Endodermal cell (in vitro differentiated cells): ENCODE measurements at regions not wholly inside any gene's neighbourhood (a gene's known extent, or its start where the extent isn't known, plus 50 kb on each side); places are given as distances from the start of the nearest gene placed in this dataset.

Source experiments
- DNase-seq: peaks from one replicate; pipeline ENCODE4 v3.0.0-alpha.2; 2017
- H3K27ac ChIP-seq: 2 replicates; pipeline ENCODE4 v1.5.1; 2013; ENCODE audit warnings: mild to moderate bottlenecking, low read depth, low read length, moderate library complexity
- H3K27me3 ChIP-seq: 2 replicates; pipeline ENCODE4 v1.6.1; 2013; ENCODE audit warnings: mild to moderate bottlenecking, low read length, moderate library complexity; ENCODE audit not compliant: insufficient read depth, control insufficient read depth, poor library complexity, severe bottlenecking
- H3K36me3 ChIP-seq: 2 replicates; pipeline ENCODE4 v1.7.0; 2013; ENCODE audit warnings: mild to moderate bottlenecking, low read length, moderate library complexity; ENCODE audit not compliant: control insufficient read depth, insufficient read depth
- H3K4me1 ChIP-seq: one replicate; pipeline ENCODE4 v1.7.0; 2013; ENCODE audit warnings: low read length; ENCODE audit not compliant: control insufficient read depth, insufficient read depth
- H3K4me3 ChIP-seq: 2 replicates; pipeline ENCODE4 v1.5.1; 2013; ENCODE audit warnings: mild to moderate bottlenecking, low read length, moderate library complexity
- H3K9ac ChIP-seq: 2 replicates; pipeline ENCODE4 v1.6.1; 2013; ENCODE audit warnings: mild to moderate bottlenecking, low read length, moderate library complexity; ENCODE audit not compliant: poor library complexity, severe bottlenecking; ENCODE audit errors: extremely low read depth
- H3K9me3 ChIP-seq: 2 replicates; pipeline ENCODE4 v1.6.1; 2013; ENCODE audit warnings: mild to moderate bottlenecking, low read length, moderate library complexity; ENCODE audit not compliant: control insufficient read depth
- H3K27ac Mint-ChIP-seq: 2 replicates; pipeline ENCODE4 v1.8.0; 2020; ENCODE audit warnings: mixed read lengths
- H3K27me3 Mint-ChIP-seq: 2 replicates; pipeline ENCODE4 v1.8.0; 2021; ENCODE audit warnings: mild to moderate bottlenecking, mixed read lengths; ENCODE audit not compliant: insufficient read depth
- H3K36me3 Mint-ChIP-seq: 2 replicates; pipeline ENCODE4 v1.8.0; 2020; ENCODE audit warnings: low read depth, mixed read lengths
- H3K4me1 Mint-ChIP-seq: 2 replicates; pipeline ENCODE4 v1.8.0; 2020; ENCODE audit warnings: mixed read lengths
- H3K4me3 Mint-ChIP-seq: 2 replicates; pipeline ENCODE4 v1.8.0; 2020; ENCODE audit warnings: mild to moderate bottlenecking, moderate library complexity, mixed read lengths
- H3K9me3 Mint-ChIP-seq: 2 replicates; pipeline ENCODE4 v1.8.0; 2020; ENCODE audit warnings: mild to moderate bottlenecking, mixed read lengths
- CTCF ChIP-seq: fragments of 200-600 bp; sonication (generic); conservative IDR thresholded peaks from 2 replicates; pipeline ENCODE4 v1.5.0; 2021; ENCODE audit warnings: antibody characterized with exemption, mild to moderate bottlenecking
- WGBS, 2 experiments: methylation state at CpG; one replicate each; pipeline versions ENCODE4 v1.1.5 to v1.1.7; 2013; ENCODE audit warnings: missing lambda C conversion rate in 2 of 2, mixed read lengths in 1 of 2; ENCODE audit not compliant: insufficient coverage in 1 of 2, insufficient read length in 1 of 2; 5-methylcytosine and 5-hydroxymethylcytosine counted together

GRCh38 chr15:95106801-95107200 is 875.4 kb downstream of the MCTP2 start:
- Histone ChIP-seq H3K9me3 (no peaks in the 10 kb centered on the region), H3K4me3 (no peak overlapping the region), H3K4me1 (no peaks in the 10 kb centered on the region), H3K27me3 (no peaks in the 10 kb centered on the region), H3K9ac (no peak overlapping the region), H3K27ac (no peak overlapping the region), H3K36me3 (no peaks in the 10 kb centered on the region)
- Mint-ChIP-seq H3K9me3 (peaks cover 9% of the 10 kb centered on the region), H3K4me1 (no peaks in the 10 kb centered on the region), H3K27me3 (no peaks in the 10 kb centered on the region), H3K4me3 (no peak overlapping the region), H3K27ac (no peak overlapping the region), H3K36me3 (no peaks in the 10 kb centered on the region)
- no peak for DNase-seq
- TF ChIP-seq CTCF, result no peak
- WGBS, 2 experiments, result 71 to 100% methylated on average over 1 of the region's 2 CpGs

GRCh38 chr15:95108673-95109072 is 877.3 kb downstream of the MCTP2 start:
- H3K36me3 Mint-ChIP-seq, result no peaks in the 10 kb centered on the region
- no peak overlapping the region for H3K27ac Mint-ChIP-seq
- no peak for TF ChIP-seq CTCF
- H3K4me1 Mint-ChIP-seq, result no peaks in the 10 kb centered on the region
- peaks cover 11% of the 10 kb centered on the region for H3K9me3 Mint-ChIP-seq
- 87% methylated on average over 3 of the region's 3 CpGs; no CpG with 5 or more reads in 1 of the 2 experiments for WGBS, 2 experiments
- H3K27me3 ChIP-seq, result no peaks in the 10 kb centered on the region
- no peaks in the 10 kb centered on the region for H3K27me3 Mint-ChIP-seq
- H3K9ac ChIP-seq, result no peak overlapping the region
- no peaks in the 10 kb centered on the region for H3K4me1 ChIP-seq
- H3K4me3 Mint-ChIP-seq, result no peak overlapping the region
- no peaks in the 10 kb centered on the region for H3K9me3 ChIP-seq
- no peak overlapping the region for H3K27ac ChIP-seq
- no peak for DNase-seq
- H3K36me3 ChIP-seq, result no peaks in the 10 kb centered on the region
- no peak overlapping the region for H3K4me3 ChIP-seq

- TF ChIP-seq CTCF, result no peak
- Histone ChIP-seq H3K9me3 (no peaks in the 10 kb centered on the region), H3K4me1 (no peaks in the 10 kb centered on the region), H3K27ac (no peak overlapping the region), H3K27me3 (no peaks in the 10 kb centered on the region), H3K4me3 (no peak overlapping the region), H3K9ac (no peak overlapping the region), H3K36me3 (no peaks in the 10 kb centered on the region)
- DNase-seq, result no peak
- Mint-ChIP-seq H3K4me1 (no peaks in the 10 kb centered on the region), H3K27me3 (no peaks in the 10 kb centered on the region), H3K4me3 (no peak overlapping the region), H3K9me3 (peaks cover 11% of the 10 kb centered on the region), H3K36me3 (no peaks in the 10 kb centered on the region), H3K27ac (no peak overlapping the region)
- WGBS, 2 experiments, result 94 to 100% methylated on average over 4 to 5 of the region's 5 CpGs
Measured at GRCh38 chr15:95111969-95112368, 880.6 kb downstream of the MCTP2 start.
